HG03432 (cell line): ENCODE measurements at regions not wholly inside any gene's neighbourhood (a gene's known extent, or its start where the extent isn't known, plus 50 kb on each side); places are given as distances from the start of the nearest gene placed in this dataset.

Experiments used
- ATAC-seq: cut with Tn5 transposase; IDR thresholded peaks from one replicate; pipeline ENCODE4 v1.9.1; 2021; ENCODE audit warnings: mild to moderate bottlenecking, moderate library complexity; ENCODE audit not compliant: unreplicated experiment

- ATAC-seq, result no peak
These were observed 59.4 kb upstream of the HS3ST2 start for GRCh38 chr16:22754577-22754976.

DNA sequence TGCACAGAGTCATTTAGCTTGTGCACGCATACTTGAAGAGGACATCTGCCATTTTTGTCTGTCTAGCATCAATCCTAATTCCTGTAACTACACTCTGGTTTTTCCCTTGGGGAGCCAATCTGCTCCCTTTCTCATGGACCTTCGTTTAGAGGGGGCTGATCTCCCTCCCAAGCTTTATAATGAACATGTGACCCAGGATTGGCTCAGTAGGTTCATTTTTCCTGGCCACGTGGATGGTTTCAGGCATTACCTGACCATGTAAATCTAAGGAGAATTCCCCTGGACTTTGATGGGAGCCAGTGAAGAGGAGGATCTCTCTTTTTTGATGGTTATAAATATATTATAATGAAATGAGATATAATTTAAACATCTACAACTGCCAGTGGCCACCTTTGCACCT lies 56.8 kb upstream of the HS3ST2 start:
- ATAC-seq, result no peak

GRCh38 chr16:22762486-22762885 lies 51.5 kb upstream of the HS3ST2 start:
- no peak for ATAC-seq

DNA sequence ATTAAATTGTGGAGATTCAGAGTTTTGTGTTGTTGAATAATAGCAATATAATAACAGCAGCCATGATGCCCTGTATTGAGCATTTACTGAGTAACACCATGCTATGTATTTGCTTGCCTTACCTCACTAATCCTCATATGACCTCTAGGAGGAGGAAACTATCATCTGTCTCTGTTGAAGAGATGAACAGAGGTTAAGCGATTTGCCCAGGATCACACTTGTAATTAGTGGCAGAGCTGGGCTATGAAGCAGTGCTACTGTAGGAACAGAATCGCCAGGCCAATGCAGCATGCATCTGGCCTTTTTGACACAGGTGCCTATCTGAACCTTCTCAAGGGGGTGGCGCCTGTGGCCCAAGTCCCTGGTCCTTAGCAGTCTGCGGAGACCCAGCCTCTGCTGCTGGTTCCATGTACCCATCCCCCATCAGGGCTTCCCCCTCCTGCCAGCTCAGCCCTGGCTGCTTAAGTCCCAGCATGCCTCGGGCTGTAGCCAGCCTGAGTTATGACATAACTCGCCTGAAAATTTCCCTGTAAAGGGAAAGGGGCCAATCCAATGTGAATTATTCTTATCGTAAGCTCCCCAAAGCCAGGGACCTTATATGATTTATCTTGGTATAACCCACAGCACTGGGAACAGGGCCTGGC lies 50.4 kb upstream of the HS3ST2 start:
- no peak for ATAC-seq
